Heart left ventricle (tissue), 13 donors: ENCODE measurements at regions not wholly inside any gene's neighbourhood (a gene's known extent, or its start where the extent isn't known, plus 50 kb on each side); places are given as distances from the start of the nearest gene placed in this dataset.

ENCODE experiments used
- CTCF ChIP-seq, 12 donors: fragments of 200-600 bp; sonication (generic) in 4 of 12; IDR thresholded peaks; one replicate each; pipeline versions ENCODE4 v1.5.0 to v1.8.0; 2018 to 2022; ENCODE audit warnings: antibody characterized with exemption in 12 of 12, mild to moderate bottlenecking in 5 of 12
- POLR2A ChIP-seq, 2 donors: fragments of 450-650 bp; IDR thresholded peaks; one replicate each; pipeline ENCODE4 v1.6.1; 2017; ENCODE audit warnings: antibody characterized with exemption in 2 of 2, mild to moderate bottlenecking in 2 of 2, moderate library complexity in 2 of 2
- donor health status: ischemic (EF 13 %, LVEDD 7.1; RV severe dilation, severe dysfunction).
- donor health status: DM: no; HTN: yes; CAD: no.
- donor health status: DM: no; HTN: no; CAD: no.
- donor health status: ischemic (EF 25% LVEDD 6.9; RV normal size, moderate dysfunction).
- donor health status: ischemic (EF 25% LVEDD 5.7; RV mildly dilated, moderate dysfunction).
- donor health status: ischemic (EF 35%, LVEDD 5.7; RV mildly dilated, moderate dysfunction).
- donor health status: nonischemic (EF 11% LVEDD 7.7; RV severe dilation, severe dysfunction).
- donor health status: DM: yes; HTN: yes; CAD: no.
- donor health status: PGD.
- donor health status: ischemic (EF 29% LVEDD 5.4; RV normal size, mild dysfunction).
- donor health status: nonischemic (EF 23%, LVEDD 6.1; RV moderate dilation, normal function).

GRCh38 chr16:60717808-60718207, 1318.4 kb downstream of the CDH8 start:
- TF ChIP-seq CTCF (IDR thresholded peaks at IDR 0.05), result no peak
- TF ChIP-seq POLR2A (IDR thresholded peaks at IDR 0.05), result no peak
